GM12873 (cell line): ENCODE measurements at regions not wholly inside any gene's neighbourhood (a gene's known extent, or its start where the extent isn't known, plus 50 kb on each side); places are given as distances from the start of the nearest gene placed in this dataset.

Experiments
- TF ChIP-seq, protein P1 (sequence below): IDR thresholded peaks from 2 replicates; pipeline ENCODE4 v1.5.1; 2012; ENCODE audit warnings: low read depth, mild to moderate bottlenecking, moderate library complexity, low read length, control low read depth; ENCODE audit not compliant: insufficient read depth; ENCODE audit errors: missing control alignments

DNA sequence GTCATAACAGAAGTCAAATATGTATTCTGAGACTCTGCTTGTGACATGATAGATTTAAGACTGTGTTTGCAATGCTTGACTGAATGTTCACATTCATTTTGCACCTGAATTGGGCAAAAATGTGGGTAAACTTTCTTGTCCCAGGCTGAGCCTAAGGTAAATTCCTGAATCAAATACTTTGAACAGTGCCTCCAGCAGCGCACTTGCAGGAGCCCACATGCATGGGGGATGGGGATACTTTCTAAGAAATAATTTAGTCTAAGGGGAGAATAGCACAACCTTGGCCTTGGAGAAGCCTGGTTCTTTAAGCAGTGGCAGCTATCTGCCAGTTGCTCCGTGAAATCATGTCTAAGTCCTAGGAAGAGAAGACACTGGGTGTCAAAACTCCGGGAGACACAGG is 163.5 kb upstream of the EGFLAM start:
- TF ChIP-seq, protein P1, sequence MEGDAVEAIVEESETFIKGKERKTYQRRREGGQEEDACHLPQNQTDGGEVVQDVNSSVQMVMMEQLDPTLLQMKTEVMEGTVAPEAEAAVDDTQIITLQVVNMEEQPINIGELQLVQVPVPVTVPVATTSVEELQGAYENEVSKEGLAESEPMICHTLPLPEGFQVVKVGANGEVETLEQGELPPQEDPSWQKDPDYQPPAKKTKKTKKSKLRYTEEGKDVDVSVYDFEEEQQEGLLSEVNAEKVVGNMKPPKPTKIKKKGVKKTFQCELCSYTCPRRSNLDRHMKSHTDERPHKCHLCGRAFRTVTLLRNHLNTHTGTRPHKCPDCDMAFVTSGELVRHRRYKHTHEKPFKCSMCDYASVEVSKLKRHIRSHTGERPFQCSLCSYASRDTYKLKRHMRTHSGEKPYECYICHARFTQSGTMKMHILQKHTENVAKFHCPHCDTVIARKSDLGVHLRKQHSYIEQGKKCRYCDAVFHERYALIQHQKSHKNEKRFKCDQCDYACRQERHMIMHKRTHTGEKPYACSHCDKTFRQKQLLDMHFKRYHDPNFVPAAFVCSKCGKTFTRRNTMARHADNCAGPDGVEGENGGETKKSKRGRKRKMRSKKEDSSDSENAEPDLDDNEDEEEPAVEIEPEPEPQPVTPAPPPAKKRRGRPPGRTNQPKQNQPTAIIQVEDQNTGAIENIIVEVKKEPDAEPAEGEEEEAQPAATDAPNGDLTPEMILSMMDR = no peak

DNA sequence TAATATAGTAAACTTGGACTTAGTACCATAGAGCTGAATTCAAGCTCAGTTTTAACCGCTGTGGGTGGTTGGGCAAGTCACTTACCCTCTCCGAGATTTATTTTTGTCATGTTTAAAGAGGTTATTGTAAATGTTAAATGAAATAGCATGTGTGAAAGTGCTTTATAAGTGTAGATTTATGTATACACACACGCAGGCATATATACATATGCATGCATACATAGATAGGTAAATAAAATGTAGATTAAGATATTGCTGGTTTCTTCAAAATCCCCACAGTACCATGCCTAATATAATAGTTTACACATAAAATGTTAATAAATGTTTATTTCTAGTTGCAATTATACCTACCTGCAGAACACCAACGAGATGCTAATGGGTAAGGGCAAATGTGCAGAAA is 164.5 kb upstream of the EGFLAM start:
- TF ChIP-seq, protein P1 = no peak

DNA sequence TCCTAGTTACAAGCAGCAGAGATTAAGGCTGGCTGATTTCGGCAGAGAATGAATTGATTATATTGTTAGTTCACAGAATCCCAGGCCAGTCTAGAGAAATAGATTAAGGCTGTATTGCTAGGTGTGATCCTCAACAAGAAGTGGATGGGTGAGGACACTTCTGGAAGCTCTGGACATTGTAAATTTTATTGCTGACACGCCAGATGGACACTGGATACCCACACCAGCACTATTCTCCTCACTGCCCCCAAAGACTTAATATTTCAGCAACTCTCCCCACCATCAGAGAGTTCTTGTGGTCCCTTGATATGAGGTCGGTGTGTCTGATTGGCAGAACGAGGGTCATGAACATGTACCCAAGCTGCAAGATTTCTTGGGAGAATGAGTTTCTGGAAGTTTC is 171.6 kb upstream of the EGFLAM start:
- TF ChIP-seq, protein P1 = no peak

DNA sequence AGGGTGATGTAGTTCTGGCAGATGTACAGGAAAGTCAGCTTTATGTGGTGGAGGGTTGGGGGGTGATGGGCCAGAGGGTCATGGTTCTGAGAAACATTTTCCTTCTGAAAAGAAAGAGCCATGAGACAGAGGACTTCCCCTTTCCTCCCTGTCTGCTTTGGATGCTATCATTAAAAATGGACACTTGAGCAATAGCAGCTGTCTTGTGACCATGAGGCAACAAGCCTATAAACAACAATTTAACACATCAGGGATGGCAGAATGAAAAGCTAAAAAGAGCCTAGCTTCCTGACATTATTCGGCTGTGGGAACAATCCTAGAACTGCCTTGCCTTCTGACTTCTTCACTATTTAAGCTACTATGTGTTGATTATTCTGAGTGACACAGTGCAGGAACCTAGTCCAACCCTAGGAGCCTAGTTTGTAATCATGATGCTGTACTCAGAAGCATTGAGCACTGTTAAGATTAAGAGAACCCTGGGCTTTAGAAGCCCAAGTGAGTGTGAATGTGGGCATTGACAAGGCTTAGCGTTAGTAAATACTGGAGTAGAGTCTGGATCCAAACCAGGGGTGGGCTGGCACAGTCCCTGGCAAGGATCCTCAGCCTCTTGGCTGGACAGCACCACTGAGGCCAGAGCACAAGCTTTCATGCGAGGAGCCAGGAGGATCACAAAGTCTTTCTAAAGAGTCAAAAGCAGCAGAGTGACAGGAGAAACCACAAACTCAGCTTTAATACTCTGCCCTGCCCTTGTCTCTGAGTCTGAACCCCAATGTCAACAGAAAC is 178.5 kb upstream of the EGFLAM start:
- TF ChIP-seq, protein P1 = no peak

DNA sequence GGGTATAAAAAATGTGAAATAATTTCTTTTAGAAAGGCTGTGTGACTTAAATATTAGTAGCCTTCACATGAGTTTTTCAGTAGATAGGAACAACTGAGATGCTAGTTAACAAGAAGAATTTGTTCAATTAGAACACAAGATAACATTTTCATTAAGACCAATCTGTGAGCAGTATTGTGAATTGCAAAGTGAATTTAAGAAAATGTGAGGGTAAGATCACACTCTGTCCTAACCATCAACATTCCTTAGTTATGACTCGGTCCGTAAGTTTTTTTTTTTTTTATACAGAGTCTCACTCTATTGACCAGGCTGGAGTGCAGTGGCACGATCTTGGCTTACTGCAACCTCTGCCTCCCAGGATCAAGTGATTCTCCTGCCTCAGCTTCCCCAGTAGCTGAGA is 180.2 kb upstream of the EGFLAM start:
- TF ChIP-seq, protein P1 = no peak

DNA sequence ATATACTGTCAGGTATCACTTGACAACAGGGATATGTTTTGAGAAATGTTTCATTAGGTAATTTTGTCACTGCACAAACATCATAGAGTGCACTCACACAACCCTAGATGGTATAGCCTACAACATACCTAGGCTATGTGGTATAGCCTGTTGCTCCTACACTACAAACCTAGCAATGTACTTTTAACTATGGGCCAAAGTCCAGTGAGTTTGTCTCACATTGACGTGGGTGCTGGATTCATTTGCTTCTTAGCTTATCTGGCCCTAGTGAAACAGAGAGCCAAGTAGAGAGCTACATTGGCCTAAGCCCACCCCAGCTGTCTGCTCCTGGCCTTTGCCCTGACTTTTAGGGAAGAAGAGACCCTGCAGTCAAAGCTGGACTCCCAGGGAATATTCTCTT is 180.7 kb upstream of the EGFLAM start:
- TF ChIP-seq, protein P1 = no peak

DNA sequence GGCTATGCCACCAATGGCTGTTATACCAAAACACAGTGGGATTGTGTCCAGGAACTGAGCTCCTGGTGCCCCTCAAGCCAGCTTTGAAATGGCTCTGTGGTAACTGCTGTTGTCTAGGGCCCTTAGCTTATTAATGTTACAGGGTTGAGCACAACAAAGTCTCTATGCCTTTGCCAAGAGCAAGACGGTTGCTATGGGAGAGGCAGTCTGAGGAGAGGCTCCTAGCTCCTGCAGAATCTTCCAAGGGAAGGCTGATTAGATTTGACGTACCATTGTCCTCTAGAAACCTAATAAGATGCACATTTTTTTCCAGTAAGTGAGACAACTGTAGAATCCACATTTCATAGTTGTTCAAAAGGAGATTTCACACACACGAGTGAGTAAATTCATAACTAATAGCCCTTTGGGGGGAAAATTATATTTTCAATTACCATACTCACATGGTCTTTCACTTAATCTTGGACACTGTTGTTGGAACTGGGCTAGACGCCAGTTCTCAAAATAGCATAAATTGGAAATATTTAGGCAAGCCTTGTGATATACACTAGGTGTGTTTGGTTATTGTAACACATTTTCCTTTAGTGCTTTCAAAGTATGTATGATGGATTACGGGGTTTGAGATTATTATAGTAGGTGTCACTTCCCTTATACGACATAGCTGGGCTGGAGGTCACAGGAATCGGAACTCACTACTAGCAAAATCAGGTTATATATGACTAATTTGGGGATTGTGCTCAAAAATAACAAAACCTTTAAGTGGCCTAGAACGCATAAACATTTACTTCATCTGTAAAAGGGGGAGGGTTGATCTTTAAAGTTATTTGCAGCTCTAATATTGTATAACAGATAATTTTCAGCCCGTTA is 186.3 kb upstream of the EGFLAM start:
- TF ChIP-seq, protein P1 = no peak
